ENCODE measurements at regions not wholly inside any gene's neighbourhood (a gene's known extent, or its start where the extent isn't known, plus 50 kb on each side); places are given as distances from the start of the nearest gene placed in this dataset.

DNA sequence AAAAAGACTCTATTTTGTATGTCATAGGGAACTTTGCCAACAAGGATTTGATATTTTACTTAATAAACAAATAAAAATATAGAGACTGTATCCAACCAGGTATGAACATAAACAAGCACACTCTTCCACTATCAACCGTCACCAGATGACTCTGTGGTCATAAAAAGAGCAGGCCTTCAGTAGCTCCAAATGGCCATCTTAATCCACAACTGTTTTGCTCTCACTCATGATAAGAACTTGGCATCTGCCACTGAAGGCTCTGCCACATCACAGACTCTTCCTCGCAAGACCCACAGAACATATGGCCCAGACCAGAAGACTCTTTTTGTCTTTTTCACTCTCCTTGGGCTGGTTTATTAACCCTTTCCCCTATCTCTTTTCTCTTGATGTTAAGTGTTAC lies 98.7 kb upstream of the POM121L12 start:
- H3K27ac ChIP-seq (ENCODE audit: low read length), result no peak overlapping the region
- POLR2A ChIA-PET, result no interaction called here
- Mint-ChIP-seq H3K27ac (no peak overlapping the region), H3K36me3 (no peaks in the 10 kb centered on the region), H3K4me3 (no peak overlapping the region), H3K9me3 (peaks cover 22 to 43% (median 39%) of the 10 kb centered on the region in 3 donors), H3K27me3 (no peaks in the 10 kb centered on the region), H3K4me1 (no peaks in the 10 kb centered on the region)
- H3K9me3 ChIP-seq, result no peaks in the 10 kb centered on the region
- no peaks in the 10 kb centered on the region for H3K4me1 ChIP-seq (ENCODE audit: control insufficient read depth in 1 of 2, extremely low read depth in 1 of 2, insufficient read depth in 2 of 2, low read length in 2 of 2)
- no peak overlapping the region for H3K4me3 ChIP-seq (ENCODE audit: control insufficient read depth in 1 of 2, extremely low read depth in 1 of 2, low read length in 1 of 2)
- ATAC-seq (replicated peaks in 1 of 4), result no peak
- no peaks in the 10 kb centered on the region for H3K36me3 ChIP-seq (ENCODE audit: control insufficient read depth in 2 of 2, extremely low read depth in 1 of 2, insufficient read depth in 1 of 2, low read length in 1 of 2)
- CTCF ChIA-PET, result no interaction called here
- 100% methylated on average over 1 of the region's 2 CpGs for WGBS (ENCODE audit: insufficient coverage)
- H3K27me3 ChIP-seq (replicated peaks in 1 of 2; ENCODE audit: control insufficient read depth in 2 of 2, extremely low read depth in 1 of 2, insufficient read depth in 2 of 2, low read length in 1 of 2), result no peaks in the 10 kb centered on the region
- no peak for DNase-seq

DNA sequence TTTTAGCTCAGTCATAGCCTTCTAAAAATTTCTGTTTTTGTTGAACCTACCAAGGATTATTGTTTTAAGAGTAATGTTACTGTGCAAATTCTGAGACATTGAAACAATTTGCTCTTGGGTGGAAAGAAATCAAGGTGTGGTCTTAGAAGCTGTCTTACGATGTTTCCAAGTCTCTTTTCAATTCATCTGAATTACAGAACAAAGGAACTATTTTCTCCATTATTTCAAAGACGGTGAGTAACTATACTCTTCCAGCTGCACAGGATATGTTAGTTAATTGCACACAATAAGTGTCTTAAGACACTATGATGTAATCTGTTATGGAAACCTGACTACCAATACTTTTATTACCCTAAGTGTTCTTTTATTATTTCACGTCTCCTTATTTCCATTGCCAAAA lies 106.8 kb upstream of the POM121L12 start:
- H3K9me3 ChIP-seq, result peaks cover 4% of the 10 kb centered on the region
- no peaks in the 10 kb centered on the region for H3K27me3 Mint-ChIP-seq
- no peaks in the 10 kb centered on the region for H3K4me1 Mint-ChIP-seq
- POLR2A ChIA-PET, result no interaction called here
- CTCF ChIA-PET, result no interaction called here
- ATAC-seq (replicated peaks in 1 of 4), result no peak
- no peak for DNase-seq
- no peaks in the 10 kb centered on the region for H3K36me3 Mint-ChIP-seq
- H3K27me3 ChIP-seq (replicated peaks in 1 of 2; ENCODE audit: control insufficient read depth in 2 of 2, extremely low read depth in 1 of 2, insufficient read depth in 2 of 2, low read length in 1 of 2), result no peaks in the 10 kb centered on the region
- H3K27ac ChIP-seq (ENCODE audit: low read length), result no peak overlapping the region
- H3K36me3 ChIP-seq (ENCODE audit: control insufficient read depth in 2 of 2, extremely low read depth in 1 of 2, insufficient read depth in 1 of 2, low read length in 1 of 2), result no peaks in the 10 kb centered on the region
- H3K4me1 ChIP-seq (ENCODE audit: control insufficient read depth in 1 of 2, extremely low read depth in 1 of 2, insufficient read depth in 2 of 2, low read length in 2 of 2), result no peaks in the 10 kb centered on the region
- no CpG with 5 or more reads among the region's 3 CpGs for WGBS (ENCODE audit: insufficient coverage)
- H3K4me3 Mint-ChIP-seq, result no peak overlapping the region
- H3K4me3 ChIP-seq (ENCODE audit: control insufficient read depth in 1 of 2, extremely low read depth in 1 of 2, low read length in 1 of 2), result no peak overlapping the region
- H3K9me3 Mint-ChIP-seq, result peaks cover 22 to 46% (median 27%) of the 10 kb centered on the region in 3 donors
- H3K27ac Mint-ChIP-seq, result no peak overlapping the region

- no peaks in the 10 kb centered on the region for H3K36me3 ChIP-seq (ENCODE audit: control insufficient read depth in 2 of 2, extremely low read depth in 1 of 2, insufficient read depth in 1 of 2, low read length in 1 of 2)
- no peaks in the 10 kb centered on the region for H3K4me1 ChIP-seq (ENCODE audit: control insufficient read depth in 1 of 2, extremely low read depth in 1 of 2, insufficient read depth in 2 of 2, low read length in 2 of 2)
- 81% methylated on average over 4 of the region's 5 CpGs for WGBS (ENCODE audit: insufficient coverage)
- POLR2A ChIA-PET, result no interaction called here
- no peaks in the 10 kb centered on the region for H3K36me3 Mint-ChIP-seq
- H3K27ac Mint-ChIP-seq, result no peak overlapping the region
- CTCF ChIA-PET, result no interaction called here
- peaks cover 16 to 46% (median 18%) of the 10 kb centered on the region in 3 donors for H3K9me3 Mint-ChIP-seq
- H3K4me3 ChIP-seq (ENCODE audit: control insufficient read depth in 1 of 2, extremely low read depth in 1 of 2, low read length in 1 of 2), result no peak overlapping the region
- no peak for DNase-seq
- no peak for ATAC-seq (replicated peaks in 1 of 4)
- no peak overlapping the region for H3K4me3 Mint-ChIP-seq
- peaks cover 4% of the 10 kb centered on the region for H3K9me3 ChIP-seq
- H3K27me3 ChIP-seq (replicated peaks in 1 of 2; ENCODE audit: control insufficient read depth in 2 of 2, extremely low read depth in 1 of 2, insufficient read depth in 2 of 2, low read length in 1 of 2), result no peaks in the 10 kb centered on the region
- no peaks in the 10 kb centered on the region for H3K4me1 Mint-ChIP-seq
- no peak overlapping the region for H3K27ac ChIP-seq (ENCODE audit: low read length)
- H3K27me3 Mint-ChIP-seq, result no peaks in the 10 kb centered on the region
These were observed 110.1 kb upstream of the POM121L12 start for GRCh38 chr7:52925332-52925731.

DNA sequence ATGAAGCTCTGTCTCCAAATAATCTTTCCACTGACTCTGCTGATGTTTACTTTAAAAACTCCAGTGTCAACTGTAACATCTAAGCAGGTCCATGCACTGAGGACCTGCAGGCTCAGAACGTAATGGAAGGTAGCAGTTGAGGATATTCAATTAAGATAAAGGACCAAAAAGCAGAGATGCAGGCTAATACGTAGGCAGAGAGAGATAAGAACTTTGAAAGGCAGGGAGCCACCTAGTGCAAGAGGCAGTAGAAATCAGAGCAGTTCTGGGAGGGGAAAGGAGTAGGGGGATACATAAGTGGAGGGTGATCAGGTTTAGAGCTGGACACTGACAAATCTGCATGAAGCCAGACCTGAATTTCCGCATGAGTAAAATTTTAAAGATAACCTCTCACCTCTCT lies 114.5 kb upstream of the POM121L12 start:
- Mint-ChIP-seq H3K4me3 (no peak overlapping the region), H3K9me3 (peaks cover 7 to 50% (median 23%) of the 10 kb centered on the region in 3 donors), H3K4me1 (no peaks in the 10 kb centered on the region), H3K36me3 (no peaks in the 10 kb centered on the region), H3K27me3 (no peaks in the 10 kb centered on the region), H3K27ac (no peak overlapping the region)
- WGBS (ENCODE audit: insufficient coverage), result 51% methylated on average over 2 of the region's 3 CpGs
- H3K27ac ChIP-seq (ENCODE audit: low read length), result no peak overlapping the region
- POLR2A ChIA-PET, result no interaction called here
- ATAC-seq (replicated peaks in 1 of 4), result no peak
- H3K36me3 ChIP-seq (ENCODE audit: control insufficient read depth in 2 of 2, extremely low read depth in 1 of 2, insufficient read depth in 1 of 2, low read length in 1 of 2), result no peaks in the 10 kb centered on the region
- H3K4me3 ChIP-seq (ENCODE audit: control insufficient read depth in 1 of 2, extremely low read depth in 1 of 2, low read length in 1 of 2), result no peak overlapping the region
- no peaks in the 10 kb centered on the region for H3K9me3 ChIP-seq
- H3K4me1 ChIP-seq (ENCODE audit: control insufficient read depth in 1 of 2, extremely low read depth in 1 of 2, insufficient read depth in 2 of 2, low read length in 2 of 2), result no peaks in the 10 kb centered on the region
- CTCF ChIA-PET, result no interaction called here
- DNase-seq, result no peak
- H3K27me3 ChIP-seq (replicated peaks in 1 of 2; ENCODE audit: control insufficient read depth in 2 of 2, extremely low read depth in 1 of 2, insufficient read depth in 2 of 2, low read length in 1 of 2), result no peaks in the 10 kb centered on the region

- H3K4me1 Mint-ChIP-seq, result no peaks in the 10 kb centered on the region
- Histone ChIP-seq H3K4me1 (ENCODE audit: control insufficient read depth in 1 of 2, extremely low read depth in 1 of 2, insufficient read depth in 2 of 2, low read length in 2 of 2) (no peaks in the 10 kb centered on the region), H3K4me3 (ENCODE audit: control insufficient read depth in 1 of 2, extremely low read depth in 1 of 2, low read length in 1 of 2) (no peak overlapping the region), H3K27me3 (replicated peaks in 1 of 2; ENCODE audit: control insufficient read depth in 2 of 2, extremely low read depth in 1 of 2, insufficient read depth in 2 of 2, low read length in 1 of 2) (no peaks in the 10 kb centered on the region), H3K27ac (ENCODE audit: low read length) (no peak overlapping the region), H3K9me3 (no peaks in the 10 kb centered on the region), H3K36me3 (ENCODE audit: control insufficient read depth in 2 of 2, extremely low read depth in 1 of 2, insufficient read depth in 1 of 2, low read length in 1 of 2) (no peaks in the 10 kb centered on the region)
- POLR2A ChIA-PET, result no interaction called here
- H3K27ac Mint-ChIP-seq, result no peak overlapping the region
- no peaks in the 10 kb centered on the region for H3K36me3 Mint-ChIP-seq
- H3K4me3 Mint-ChIP-seq, result no peak overlapping the region
- H3K27me3 Mint-ChIP-seq, result no peaks in the 10 kb centered on the region
- peaks cover 9 to 50% (median 24%) of the 10 kb centered on the region in 3 donors for H3K9me3 Mint-ChIP-seq
- DNase-seq (no peak), ATAC-seq (replicated peaks in 1 of 4) (no peak)
- WGBS (ENCODE audit: insufficient coverage), result 100% methylated on average over 1 of the region's 7 CpGs
- CTCF ChIA-PET, result no interaction called here
These were observed 117.4 kb upstream of the POM121L12 start for GRCh38 chr7:52917982-52918578.

DNA sequence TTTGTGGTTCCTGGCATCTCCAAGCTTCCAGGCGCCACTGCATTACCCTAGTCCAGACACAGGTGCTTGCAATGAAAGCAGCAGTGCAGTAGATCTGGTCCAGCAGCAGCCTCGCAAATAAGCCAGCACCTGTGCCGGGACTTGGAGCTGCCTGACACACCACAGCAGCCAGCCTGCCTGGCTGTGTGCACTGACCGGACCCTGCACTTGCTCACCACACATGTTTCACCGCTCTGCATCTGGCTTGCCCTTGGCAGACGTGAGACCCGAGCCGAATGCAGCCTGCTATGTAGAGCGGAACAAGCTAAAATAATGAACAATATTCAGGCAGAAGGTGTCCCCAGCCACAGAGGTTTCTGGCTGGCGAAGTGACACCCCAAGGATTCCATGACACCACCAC lies 123.6 kb upstream of the POM121L12 start:
- H3K4me1 Mint-ChIP-seq, result no peaks in the 10 kb centered on the region
- H3K36me3 ChIP-seq (ENCODE audit: control insufficient read depth in 2 of 2, extremely low read depth in 1 of 2, insufficient read depth in 1 of 2, low read length in 1 of 2), result no peaks in the 10 kb centered on the region
- ATAC-seq (replicated peaks in 1 of 4) (no peak), DNase-seq (no peak)
- no peaks in the 10 kb centered on the region for H3K36me3 Mint-ChIP-seq
- no peaks in the 10 kb centered on the region for H3K4me1 ChIP-seq (ENCODE audit: control insufficient read depth in 1 of 2, extremely low read depth in 1 of 2, insufficient read depth in 2 of 2, low read length in 2 of 2)
- no peak overlapping the region for H3K27ac ChIP-seq (ENCODE audit: low read length)
- H3K27me3 Mint-ChIP-seq, result no peaks in the 10 kb centered on the region
- peaks cover 12 to 37% (median 17%) of the 10 kb centered on the region in 3 donors for H3K9me3 Mint-ChIP-seq
- ChIA-PET CTCF (no interaction called here), POLR2A (no interaction called here)
- no peaks in the 10 kb centered on the region for H3K27me3 ChIP-seq (replicated peaks in 1 of 2; ENCODE audit: control insufficient read depth in 2 of 2, extremely low read depth in 1 of 2, insufficient read depth in 2 of 2, low read length in 1 of 2)
- no peak overlapping the region for H3K4me3 Mint-ChIP-seq
- no peak overlapping the region for H3K4me3 ChIP-seq (ENCODE audit: control insufficient read depth in 1 of 2, extremely low read depth in 1 of 2, low read length in 1 of 2)
- no peak overlapping the region for H3K27ac Mint-ChIP-seq
- WGBS (ENCODE audit: insufficient coverage), result 86% methylated on average over 9 of the region's 10 CpGs
- no peaks in the 10 kb centered on the region for H3K9me3 ChIP-seq

GRCh38 chr7:52911326-52911725 lies 124.1 kb upstream of the POM121L12 start:
- ChIA-PET CTCF (no interaction called here), POLR2A (no interaction called here)
- Histone ChIP-seq H3K9me3 (no peaks in the 10 kb centered on the region), H3K36me3 (ENCODE audit: control insufficient read depth in 2 of 2, extremely low read depth in 1 of 2, insufficient read depth in 1 of 2, low read length in 1 of 2) (no peaks in the 10 kb centered on the region), H3K4me1 (ENCODE audit: control insufficient read depth in 1 of 2, extremely low read depth in 1 of 2, insufficient read depth in 2 of 2, low read length in 2 of 2) (no peaks in the 10 kb centered on the region), H3K4me3 (ENCODE audit: control insufficient read depth in 1 of 2, extremely low read depth in 1 of 2, low read length in 1 of 2) (no peak overlapping the region), H3K27me3 (replicated peaks in 1 of 2; ENCODE audit: control insufficient read depth in 2 of 2, extremely low read depth in 1 of 2, insufficient read depth in 2 of 2, low read length in 1 of 2) (no peaks in the 10 kb centered on the region), H3K27ac (ENCODE audit: low read length) (no peak overlapping the region)
- 86% methylated on average over 7 of the region's 7 CpGs for WGBS (ENCODE audit: insufficient coverage)
- H3K27me3 Mint-ChIP-seq, result no peaks in the 10 kb centered on the region
- ATAC-seq (replicated peaks in 1 of 4) (no peak), DNase-seq (no peak)
- H3K27ac Mint-ChIP-seq, result no peak overlapping the region
- peaks cover 12 to 33% (median 17%) of the 10 kb centered on the region in 3 donors for H3K9me3 Mint-ChIP-seq
- no peaks in the 10 kb centered on the region for H3K4me1 Mint-ChIP-seq
- no peak overlapping the region for H3K4me3 Mint-ChIP-seq
- no peaks in the 10 kb centered on the region for H3K36me3 Mint-ChIP-seq
